ENCODE measurements at regions not wholly inside any gene's neighbourhood (a gene's known extent, or its start where the extent isn't known, plus 50 kb on each side); places are given as distances from the start of the nearest gene placed in this dataset.

DNA sequence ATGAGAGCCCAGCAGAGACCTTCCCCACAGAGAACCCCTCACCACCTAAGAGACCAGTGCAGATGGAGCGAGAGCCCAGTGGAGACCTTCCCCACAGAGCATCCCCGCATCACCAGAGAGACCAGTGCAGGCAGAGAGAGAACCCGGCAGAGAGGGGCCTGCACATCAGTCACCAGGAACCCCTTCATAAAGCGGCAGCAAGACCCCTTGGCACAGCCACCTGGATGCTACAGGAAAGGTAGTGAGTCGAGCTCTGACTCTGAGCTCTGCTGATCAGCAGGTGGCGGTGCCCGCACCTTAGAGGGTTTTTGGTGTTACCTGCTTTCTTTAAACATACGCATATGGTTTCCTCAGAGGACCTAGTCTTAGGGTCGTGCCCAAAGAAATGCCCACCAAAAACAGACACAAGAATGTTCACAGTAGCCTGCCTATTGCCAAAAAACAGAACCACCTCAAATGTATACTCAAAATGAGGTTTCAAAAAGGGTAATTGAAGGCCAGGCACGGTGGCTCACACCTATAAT is 678.7 kb downstream of the BRD1 start:
- Histone ChIP-seq H3K27me3 (ENCODE audit: control insufficient read depth in 2 of 2, insufficient read depth in 2 of 2, low read length in 2 of 2) (no peaks in the 10 kb centered on the region), H3K9ac (ENCODE audit: low read depth in 1 of 2, low read length in 2 of 2) (no peak overlapping the region), H3K4me3 (ENCODE audit: low read length in 2 of 2) (no peak overlapping the region), H3K4me1 (ENCODE audit: control insufficient read depth in 2 of 2, insufficient read depth in 2 of 2, low read length in 2 of 2) (peaks cover 0 to 2% of the 10 kb centered on the region in 2 donors), H3K27ac (ENCODE audit: low read depth in 2 of 2, low read length in 2 of 2) (no peak overlapping the region), H3K9me3 (ENCODE audit: control insufficient read depth in 2 of 2, low read length in 2 of 2) (no peaks in the 10 kb centered on the region), H3K36me3 (ENCODE audit: control insufficient read depth in 2 of 2, insufficient read depth in 2 of 2, low read length in 2 of 2) (no peaks in the 10 kb centered on the region)

GRCh38 chr22:49147617-49148175 is 680.0 kb downstream of the BRD1 start:
- no peaks in the 10 kb centered on the region for H3K9me3 ChIP-seq (ENCODE audit: control insufficient read depth in 2 of 2, low read length in 2 of 2)
- H3K27ac ChIP-seq (ENCODE audit: low read depth in 2 of 2, low read length in 2 of 2), result no peak overlapping the region
- H3K36me3 ChIP-seq (ENCODE audit: control insufficient read depth in 2 of 2, insufficient read depth in 2 of 2, low read length in 2 of 2), result no peaks in the 10 kb centered on the region
- no peak overlapping the region for H3K4me3 ChIP-seq (ENCODE audit: low read length in 2 of 2)
- no peak overlapping the region for H3K9ac ChIP-seq (ENCODE audit: low read depth in 1 of 2, low read length in 2 of 2)
- H3K4me1 ChIP-seq (ENCODE audit: control insufficient read depth in 2 of 2, insufficient read depth in 2 of 2, low read length in 2 of 2), result peaks cover 0 to 2% of the 10 kb centered on the region in 2 donors
- H3K27me3 ChIP-seq (ENCODE audit: control insufficient read depth in 2 of 2, insufficient read depth in 2 of 2, low read length in 2 of 2), result no peaks in the 10 kb centered on the region

DNA sequence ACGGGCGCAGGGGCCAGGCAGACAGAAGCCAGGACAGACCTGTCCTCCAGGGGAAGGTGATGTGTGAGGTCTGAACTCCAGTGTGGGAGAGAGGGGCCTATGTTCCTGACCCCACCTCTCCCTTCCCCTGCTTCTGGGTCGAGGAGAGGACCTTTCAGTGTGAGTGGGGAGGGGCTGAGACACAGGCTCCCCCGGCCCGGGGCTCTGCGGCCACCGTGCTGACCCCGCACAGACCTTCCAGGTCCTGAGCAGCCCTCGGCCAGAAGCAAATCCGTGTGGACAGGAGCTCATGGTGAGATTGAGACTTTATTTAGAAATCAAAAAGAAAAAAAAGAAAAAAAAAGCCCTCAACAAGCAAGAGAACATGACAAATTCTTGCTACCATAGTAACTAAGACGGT is 680.5 kb downstream of the BRD1 start:
- no peaks in the 10 kb centered on the region for H3K36me3 ChIP-seq (ENCODE audit: control insufficient read depth in 2 of 2, insufficient read depth in 2 of 2, low read length in 2 of 2)
- peaks cover 0 to 2% of the 10 kb centered on the region in 2 donors for H3K4me1 ChIP-seq (ENCODE audit: control insufficient read depth in 2 of 2, insufficient read depth in 2 of 2, low read length in 2 of 2)
- no peaks in the 10 kb centered on the region for H3K27me3 ChIP-seq (ENCODE audit: control insufficient read depth in 2 of 2, insufficient read depth in 2 of 2, low read length in 2 of 2)
- no peak overlapping the region for H3K4me3 ChIP-seq (ENCODE audit: low read length in 2 of 2)
- H3K27ac ChIP-seq (ENCODE audit: low read depth in 2 of 2, low read length in 2 of 2), result no peak overlapping the region
- no peak overlapping the region for H3K9ac ChIP-seq (ENCODE audit: low read depth in 1 of 2, low read length in 2 of 2)
- H3K9me3 ChIP-seq (ENCODE audit: control insufficient read depth in 2 of 2, low read length in 2 of 2), result no peaks in the 10 kb centered on the region

- Histone ChIP-seq H3K4me1 (ENCODE audit: control insufficient read depth in 2 of 2, insufficient read depth in 2 of 2, low read length in 2 of 2) (no peaks in the 10 kb centered on the region), H3K9ac (ENCODE audit: low read depth in 1 of 2, low read length in 2 of 2) (no peak overlapping the region), H3K27me3 (ENCODE audit: control insufficient read depth in 2 of 2, insufficient read depth in 2 of 2, low read length in 2 of 2) (no peaks in the 10 kb centered on the region), H3K27ac (ENCODE audit: low read depth in 2 of 2, low read length in 2 of 2) (no peak overlapping the region), H3K4me3 (ENCODE audit: low read length in 2 of 2) (no peak overlapping the region), H3K36me3 (ENCODE audit: control insufficient read depth in 2 of 2, insufficient read depth in 2 of 2, low read length in 2 of 2) (no peaks in the 10 kb centered on the region), H3K9me3 (ENCODE audit: control insufficient read depth in 2 of 2, low read length in 2 of 2) (no peaks in the 10 kb centered on the region)
These were observed 681.2 kb downstream of the BRD1 start for GRCh38 chr22:49146511-49146910.

DNA sequence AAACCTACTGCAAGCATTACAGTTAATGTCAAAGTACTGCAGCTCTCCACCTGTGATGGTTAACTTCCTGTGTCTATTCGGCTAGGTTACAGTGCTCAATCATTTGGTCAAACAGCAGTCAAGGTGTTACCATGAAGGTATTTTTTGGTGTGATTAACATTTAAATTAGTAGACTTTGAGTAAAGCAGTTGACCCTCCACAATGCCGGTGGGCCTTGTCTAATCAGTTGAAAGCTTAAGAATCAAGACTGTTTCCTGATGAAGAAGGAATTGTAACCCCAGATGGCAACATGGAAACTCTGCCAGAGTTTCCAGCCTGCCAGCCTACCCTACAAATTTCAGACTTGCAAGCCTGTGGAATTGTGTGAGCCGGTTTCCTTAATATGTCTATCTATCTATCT is 683.9 kb downstream of the BRD1 start:
- Histone ChIP-seq H3K4me3 (ENCODE audit: low read length in 2 of 2) (no peak overlapping the region), H3K27ac (ENCODE audit: low read depth in 2 of 2, low read length in 2 of 2) (no peak overlapping the region), H3K9me3 (ENCODE audit: control insufficient read depth in 2 of 2, low read length in 2 of 2) (no peaks in the 10 kb centered on the region), H3K36me3 (ENCODE audit: control insufficient read depth in 2 of 2, insufficient read depth in 2 of 2, low read length in 2 of 2) (no peaks in the 10 kb centered on the region), H3K4me1 (ENCODE audit: control insufficient read depth in 2 of 2, insufficient read depth in 2 of 2, low read length in 2 of 2) (no peaks in the 10 kb centered on the region), H3K27me3 (ENCODE audit: control insufficient read depth in 2 of 2, insufficient read depth in 2 of 2, low read length in 2 of 2) (no peaks in the 10 kb centered on the region), H3K9ac (ENCODE audit: low read depth in 1 of 2, low read length in 2 of 2) (no peak overlapping the region)

DNA sequence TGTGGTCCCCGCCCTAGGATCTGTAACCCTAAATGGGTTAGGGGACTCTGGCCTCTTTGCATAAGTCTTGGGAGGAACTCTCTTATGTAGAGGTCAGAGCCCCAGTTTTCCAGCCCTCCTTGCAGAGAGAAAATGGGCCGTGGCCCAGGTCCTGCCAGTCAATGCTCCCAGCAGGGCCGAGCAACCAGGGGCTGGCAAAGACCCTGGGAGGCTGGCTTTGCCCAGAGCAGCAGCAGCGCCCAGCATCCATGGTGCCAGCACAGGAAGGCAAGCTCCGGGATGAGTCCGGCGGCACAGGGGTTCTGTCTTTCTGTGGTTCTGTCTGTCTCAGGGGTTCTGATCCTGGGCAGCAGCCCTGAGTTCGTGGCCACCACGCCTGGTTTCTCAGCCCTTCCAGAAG is 684.8 kb downstream of the BRD1 start:
- H3K27me3 ChIP-seq (ENCODE audit: control insufficient read depth in 2 of 2, insufficient read depth in 2 of 2, low read length in 2 of 2), result no peaks in the 10 kb centered on the region
- H3K27ac ChIP-seq (ENCODE audit: low read depth in 2 of 2, low read length in 2 of 2), result no peak overlapping the region
- no peak overlapping the region for H3K4me3 ChIP-seq (ENCODE audit: low read length in 2 of 2)
- H3K9me3 ChIP-seq (ENCODE audit: control insufficient read depth in 2 of 2, low read length in 2 of 2), result no peaks in the 10 kb centered on the region
- H3K36me3 ChIP-seq (ENCODE audit: control insufficient read depth in 2 of 2, insufficient read depth in 2 of 2, low read length in 2 of 2), result no peaks in the 10 kb centered on the region
- no peak overlapping the region for H3K9ac ChIP-seq (ENCODE audit: low read depth in 1 of 2, low read length in 2 of 2)
- H3K4me1 ChIP-seq (ENCODE audit: control insufficient read depth in 2 of 2, insufficient read depth in 2 of 2, low read length in 2 of 2), result no peaks in the 10 kb centered on the region

- Histone ChIP-seq H3K9ac (ENCODE audit: low read depth in 1 of 2, low read length in 2 of 2) (no peak overlapping the region), H3K9me3 (ENCODE audit: control insufficient read depth in 2 of 2, low read length in 2 of 2) (no peaks in the 10 kb centered on the region), H3K4me1 (ENCODE audit: control insufficient read depth in 2 of 2, insufficient read depth in 2 of 2, low read length in 2 of 2) (no peaks in the 10 kb centered on the region), H3K36me3 (ENCODE audit: control insufficient read depth in 2 of 2, insufficient read depth in 2 of 2, low read length in 2 of 2) (no peaks in the 10 kb centered on the region), H3K27ac (ENCODE audit: low read depth in 2 of 2, low read length in 2 of 2) (no peak overlapping the region), H3K4me3 (ENCODE audit: low read length in 2 of 2) (no peak overlapping the region), H3K27me3 (ENCODE audit: control insufficient read depth in 2 of 2, insufficient read depth in 2 of 2, low read length in 2 of 2) (no peaks in the 10 kb centered on the region)
These were observed 685.4 kb downstream of the BRD1 start for GRCh38 chr22:49142296-49142695.

DNA sequence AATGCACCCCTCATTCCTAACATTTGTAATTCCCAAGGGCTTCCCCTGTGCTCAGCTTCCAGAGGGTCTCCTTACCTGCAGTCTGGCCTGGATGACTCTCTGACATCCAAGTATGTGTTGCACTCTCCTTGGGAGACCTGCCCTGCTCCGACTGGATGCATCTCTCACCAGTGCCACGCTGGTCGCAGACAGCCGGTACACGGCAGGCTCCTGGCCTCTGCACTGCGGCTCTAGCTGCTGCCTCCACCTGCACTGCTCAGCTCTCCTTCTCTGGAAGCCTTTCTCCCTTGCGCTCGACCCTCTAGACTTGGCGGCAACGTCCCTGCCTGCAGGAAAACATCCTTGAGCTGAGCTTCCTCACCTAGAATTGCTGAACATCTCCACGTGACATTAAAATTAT is 685.9 kb downstream of the BRD1 start:
- no peak overlapping the region for H3K9ac ChIP-seq (ENCODE audit: low read depth in 1 of 2, low read length in 2 of 2)
- no peaks in the 10 kb centered on the region for H3K4me1 ChIP-seq (ENCODE audit: control insufficient read depth in 2 of 2, insufficient read depth in 2 of 2, low read length in 2 of 2)
- H3K9me3 ChIP-seq (ENCODE audit: control insufficient read depth in 2 of 2, low read length in 2 of 2), result no peaks in the 10 kb centered on the region
- no peaks in the 10 kb centered on the region for H3K36me3 ChIP-seq (ENCODE audit: control insufficient read depth in 2 of 2, insufficient read depth in 2 of 2, low read length in 2 of 2)
- H3K27ac ChIP-seq (ENCODE audit: low read depth in 2 of 2, low read length in 2 of 2), result no peak overlapping the region
- H3K4me3 ChIP-seq (ENCODE audit: low read length in 2 of 2), result no peak overlapping the region
- no peaks in the 10 kb centered on the region for H3K27me3 ChIP-seq (ENCODE audit: control insufficient read depth in 2 of 2, insufficient read depth in 2 of 2, low read length in 2 of 2)

DNA sequence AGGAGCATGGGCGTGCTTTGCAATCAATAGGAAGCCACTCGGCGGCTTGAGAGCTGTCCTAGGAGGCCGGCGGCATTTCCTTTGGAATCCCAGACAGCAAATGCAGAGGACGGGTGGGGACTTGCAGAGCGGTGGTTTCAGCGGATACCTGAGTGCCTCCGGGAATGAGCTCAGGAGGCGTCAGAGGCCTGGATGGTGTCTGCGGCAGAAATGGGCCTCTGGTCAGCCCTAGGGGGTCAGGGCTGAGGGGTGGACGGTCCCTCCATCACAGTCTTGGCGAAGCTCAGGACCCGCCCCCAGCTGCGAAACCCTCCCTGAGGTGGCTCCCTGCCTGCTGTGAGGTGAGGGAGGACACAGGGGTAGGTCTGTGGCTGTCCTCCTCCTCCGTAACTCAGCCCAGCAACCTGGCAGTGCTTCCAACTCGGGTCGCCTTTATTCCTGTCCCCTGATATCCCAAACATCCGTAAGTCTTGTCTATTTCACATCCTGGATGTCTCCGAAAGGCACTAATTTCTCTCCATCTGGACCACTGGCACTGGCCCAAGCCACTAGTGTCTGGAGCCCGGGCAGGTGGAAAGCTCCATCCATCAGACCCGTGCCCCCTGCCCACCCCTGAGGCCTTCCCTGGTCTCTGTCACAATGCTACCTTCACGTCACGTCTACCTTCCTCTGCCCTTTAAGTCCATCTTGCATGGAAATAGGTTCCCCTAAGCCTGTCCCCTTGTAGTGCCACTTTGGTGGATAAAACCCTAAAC is 686.6 kb downstream of the BRD1 start:
- Histone ChIP-seq H3K27ac (ENCODE audit: low read depth in 2 of 2, low read length in 2 of 2) (no peak overlapping the region), H3K4me3 (ENCODE audit: low read length in 2 of 2) (no peak overlapping the region), H3K9me3 (ENCODE audit: control insufficient read depth in 2 of 2, low read length in 2 of 2) (no peaks in the 10 kb centered on the region), H3K4me1 (ENCODE audit: control insufficient read depth in 2 of 2, insufficient read depth in 2 of 2, low read length in 2 of 2) (no peaks in the 10 kb centered on the region), H3K36me3 (ENCODE audit: control insufficient read depth in 2 of 2, insufficient read depth in 2 of 2, low read length in 2 of 2) (no peaks in the 10 kb centered on the region), H3K27me3 (ENCODE audit: control insufficient read depth in 2 of 2, insufficient read depth in 2 of 2, low read length in 2 of 2) (peaks cover 0 to 3% of the 10 kb centered on the region in 2 donors), H3K9ac (ENCODE audit: low read depth in 1 of 2, low read length in 2 of 2) (no peak overlapping the region)

- Histone ChIP-seq H3K4me3 (ENCODE audit: low read length in 2 of 2) (no peak overlapping the region), H3K4me1 (ENCODE audit: control insufficient read depth in 2 of 2, insufficient read depth in 2 of 2, low read length in 2 of 2) (no peaks in the 10 kb centered on the region), H3K27ac (ENCODE audit: low read depth in 2 of 2, low read length in 2 of 2) (no peak overlapping the region), H3K9me3 (ENCODE audit: control insufficient read depth in 2 of 2, low read length in 2 of 2) (no peaks in the 10 kb centered on the region), H3K27me3 (ENCODE audit: control insufficient read depth in 2 of 2, insufficient read depth in 2 of 2, low read length in 2 of 2) (peaks cover 0 to 5% of the 10 kb centered on the region in 2 donors), H3K36me3 (ENCODE audit: control insufficient read depth in 2 of 2, insufficient read depth in 2 of 2, low read length in 2 of 2) (no peaks in the 10 kb centered on the region), H3K9ac (ENCODE audit: low read depth in 1 of 2, low read length in 2 of 2) (no peak overlapping the region)
These were observed 688.1 kb downstream of the BRD1 start for GRCh38 chr22:49139492-49140151.
